ENCODE measurements at regions not wholly inside any gene's neighbourhood (a gene's known extent, or its start where the extent isn't known, plus 50 kb on each side); places are given as distances from the start of the nearest gene placed in this dataset.
A peak's percentile ranks its signal among the peaks of the same experiment; 100 is the strongest.

DNA sequence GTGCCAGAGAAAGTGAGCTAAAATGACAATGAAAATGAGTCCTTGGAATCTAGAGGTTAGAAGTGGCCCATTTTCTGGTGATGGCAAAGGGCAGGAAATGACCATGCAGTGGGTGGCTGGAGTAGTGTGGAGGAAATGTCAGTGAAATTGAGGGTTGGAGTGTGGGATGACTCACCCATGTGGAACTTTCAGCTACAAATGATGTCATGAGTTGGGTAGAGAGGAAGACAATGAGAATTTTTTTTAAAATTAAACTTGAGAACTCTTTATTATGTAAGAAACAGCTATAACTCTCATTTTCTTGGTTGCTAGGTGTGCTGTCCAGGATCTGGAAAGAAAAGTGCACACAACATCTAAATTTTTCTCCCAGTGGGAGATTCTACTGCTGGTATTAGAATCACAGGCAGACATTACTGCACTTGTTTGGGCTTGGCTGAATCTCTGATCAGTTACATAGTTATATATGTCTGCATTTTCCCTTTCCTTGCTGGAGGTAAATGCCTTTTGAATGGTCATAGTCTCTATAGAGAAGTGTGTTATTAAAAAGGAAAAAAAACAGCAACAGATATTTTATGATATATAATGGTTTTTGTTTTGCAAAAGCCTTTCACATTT, 56.8 kb upstream of the GNG12 start:
- TF ChIP-seq POLR2AphosphoS5 (IDR thresholded peaks at IDR 0.05): peak in 1 of 3 donors; percentile 40
- TF ChIP-seq POLR2A (IDR thresholded peaks at IDR 0.05): no peak
- intact Hi-C loops (cut with DNase I; ENCODE audit: low total_unique reads): no loop called here

GRCh38 chr1:67889466-67889865, 56.2 kb upstream of the GNG12 start:
- Histone ChIP-seq H3K36me3 (no peaks in the 10 kb centered on the region), H3K4me1 (peaks cover 0 to 14% (median 0%) of the 10 kb centered on the region in 6 donors), H3K27me3 (replicated peaks in 1 of 7) (no peaks in the 10 kb centered on the region), H3K9me3 (no peaks in the 10 kb centered on the region), H3K4me3 (no peak overlapping the region), H3K27ac (no peak overlapping the region)
- TF ChIP-seq, protein P1, sequence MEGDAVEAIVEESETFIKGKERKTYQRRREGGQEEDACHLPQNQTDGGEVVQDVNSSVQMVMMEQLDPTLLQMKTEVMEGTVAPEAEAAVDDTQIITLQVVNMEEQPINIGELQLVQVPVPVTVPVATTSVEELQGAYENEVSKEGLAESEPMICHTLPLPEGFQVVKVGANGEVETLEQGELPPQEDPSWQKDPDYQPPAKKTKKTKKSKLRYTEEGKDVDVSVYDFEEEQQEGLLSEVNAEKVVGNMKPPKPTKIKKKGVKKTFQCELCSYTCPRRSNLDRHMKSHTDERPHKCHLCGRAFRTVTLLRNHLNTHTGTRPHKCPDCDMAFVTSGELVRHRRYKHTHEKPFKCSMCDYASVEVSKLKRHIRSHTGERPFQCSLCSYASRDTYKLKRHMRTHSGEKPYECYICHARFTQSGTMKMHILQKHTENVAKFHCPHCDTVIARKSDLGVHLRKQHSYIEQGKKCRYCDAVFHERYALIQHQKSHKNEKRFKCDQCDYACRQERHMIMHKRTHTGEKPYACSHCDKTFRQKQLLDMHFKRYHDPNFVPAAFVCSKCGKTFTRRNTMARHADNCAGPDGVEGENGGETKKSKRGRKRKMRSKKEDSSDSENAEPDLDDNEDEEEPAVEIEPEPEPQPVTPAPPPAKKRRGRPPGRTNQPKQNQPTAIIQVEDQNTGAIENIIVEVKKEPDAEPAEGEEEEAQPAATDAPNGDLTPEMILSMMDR (IDR thresholded peaks at IDR 0.05 in 8 of 11, conservative IDR thresholded peaks at IDR 0.05 in 3 of 11): no peak
- TF ChIP-seq POLR2A (IDR thresholded peaks at IDR 0.05) (no peak), POLR2AphosphoS5 (IDR thresholded peaks at IDR 0.05) (no peak)
- WGBS, 5 donors: 73 to 94% (median 92%) methylated on average over 1 of the region's 1 CpG
- intact Hi-C loops (cut with DNase I; ENCODE audit: low total_unique reads): no loop called here
- no peak for DNase-seq

More for the DNA sequence above, 56.8 kb upstream of the GNG12 start:
- Histone ChIP-seq H3K4me1 (peaks cover 0 to 14% (median 0%) of the 10 kb centered on the region in 6 donors), H3K36me3 (no peaks in the 10 kb centered on the region), H3K27ac (no peak overlapping the region), H3K4me3 (no peak overlapping the region), H3K27me3 (replicated peaks in 1 of 7) (no peaks in the 10 kb centered on the region), H3K9me3 (no peaks in the 10 kb centered on the region)
- no peak for DNase-seq

DNA sequence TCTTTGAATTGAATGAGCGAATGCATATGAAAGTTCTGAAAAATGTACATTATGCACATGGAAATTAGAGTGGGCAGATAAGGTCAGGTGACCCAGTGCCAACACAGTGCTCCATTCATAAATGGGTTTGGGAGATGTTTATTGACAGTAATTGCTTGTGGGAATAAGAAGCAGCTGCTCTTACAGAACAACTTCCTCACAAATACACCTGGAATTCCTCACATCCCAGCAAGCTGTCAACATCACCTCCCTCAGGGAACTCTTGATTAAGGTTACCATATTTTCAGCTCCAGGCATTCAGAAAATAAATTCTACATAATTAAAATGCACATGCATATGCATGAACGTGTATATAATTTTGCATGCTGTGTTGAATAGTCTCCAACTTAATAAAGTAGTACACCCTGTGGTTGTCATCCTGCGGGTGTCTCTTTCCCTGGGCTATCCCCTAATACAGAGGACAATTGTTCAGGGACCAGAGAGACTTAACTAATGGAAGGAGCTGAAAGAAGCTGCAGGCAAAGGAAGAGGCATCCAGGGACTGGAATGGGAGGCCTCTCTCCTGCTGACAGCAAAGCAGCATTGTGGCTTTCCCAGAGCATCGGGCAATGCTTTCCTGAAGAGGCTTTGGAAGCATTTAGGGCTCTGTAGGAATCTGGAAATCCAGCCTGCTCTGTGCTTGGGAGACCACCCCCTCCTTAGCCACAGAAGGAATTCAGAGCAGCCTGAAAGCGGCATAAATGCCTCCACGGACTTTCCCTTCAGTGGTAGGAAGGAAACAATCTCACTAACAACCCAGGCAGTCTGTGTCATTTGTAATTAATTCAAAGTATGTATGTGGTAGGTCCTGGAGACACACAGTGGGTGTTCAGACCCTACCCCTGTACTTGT, 55.2 kb upstream of the GNG12 start:
- 54 to 83% (median 74%) methylated on average over 5 to 6 of the region's 6 CpGs for WGBS, 5 donors
- H3K27ac ChIP-seq: no peak overlapping the region

GRCh38 chr1:67887146-67887545, 53.9 kb upstream of the GNG12 start:
- no peak for DNase-seq
- WGBS, 5 donors: 79 to 88% (median 87%) methylated on average over 2 of the region's 2 CpGs
- Histone ChIP-seq H3K4me3 (no peak overlapping the region), H3K36me3 (no peaks in the 10 kb centered on the region), H3K27ac (no peak overlapping the region), H3K27me3 (replicated peaks in 1 of 7) (no peaks in the 10 kb centered on the region), H3K9me3 (no peaks in the 10 kb centered on the region), H3K4me1 (peaks cover 0 to 14% (median 0%) of the 10 kb centered on the region in 6 donors)
- TF ChIP-seq POLR2AphosphoS5 (IDR thresholded peaks at IDR 0.05) (no peak), POLR2A (IDR thresholded peaks at IDR 0.05) (no peak)
- TF ChIP-seq, protein P1 (IDR thresholded peaks at IDR 0.05 in 8 of 11, conservative IDR thresholded peaks at IDR 0.05 in 3 of 11): no peak
- intact Hi-C loops (cut with DNase I; ENCODE audit: low total_unique reads): no loop called here

More for the DNA sequence above, 55.2 kb upstream of the GNG12 start:
- peaks cover 0 to 14% (median 0%) of the 10 kb centered on the region in 6 donors for H3K4me1 ChIP-seq
- DNase-seq: no peak
- no peaks in the 10 kb centered on the region for H3K36me3 ChIP-seq
- no peak for TF ChIP-seq POLR2AphosphoS5 (IDR thresholded peaks at IDR 0.05)
- TF ChIP-seq, protein P1 (IDR thresholded peaks at IDR 0.05 in 8 of 11, conservative IDR thresholded peaks at IDR 0.05 in 3 of 11): no peak
- TF ChIP-seq POLR2A (IDR thresholded peaks at IDR 0.05): no peak
- no peaks in the 10 kb centered on the region for H3K27me3 ChIP-seq (replicated peaks in 1 of 7)
- H3K9me3 ChIP-seq: no peaks in the 10 kb centered on the region
- intact Hi-C loops (cut with DNase I; ENCODE audit: low total_unique reads): no loop called here
- no peak overlapping the region for H3K4me3 ChIP-seq
